Common myeloid progenitor, CD34-positive (primary cell): ENCODE measurements at regions not wholly inside any gene's neighbourhood (a gene's known extent, or its start where the extent isn't known, plus 50 kb on each side); places are given as distances from the start of the nearest gene placed in this dataset.
"Not testable (repeated sequence)": the region's sequence is repeated elsewhere in the genome, so short reads cannot be mapped to it uniquely, and the experiment has no call there.

ENCODE experiments used
- CTCF ChIA-PET: fragments of 350-600 bp; sonication (Branson Sonifier 250); formaldehyde crosslinking; loops from one replicate; lab custom pipeline; 2021; ENCODE audit warnings: antibody characterized with exemption; lab: Charles Lee
- POLR2A ChIA-PET: fragments of 350-600 bp; sonication (Branson Sonifier 250); formaldehyde crosslinking; loops from one replicate; lab custom pipeline; 2021; ENCODE audit warnings: antibody characterized with exemption; lab: Charles Lee
- DNase-seq, 3 donors: peaks; one replicate each; pipeline versions ENCODE4 v3.0.0 to v3.0.0-alpha.2; 2013
- H3K27ac ChIP-seq, 2 experiments: 1 replicate in 1 of 2; 2 replicates in 1 of 2; pipeline ENCODE4 v1.7.0; 2013; ENCODE audit warnings: inconsistent platforms in 2 of 2, low read length in 2 of 2, mild to moderate bottlenecking in 2 of 2, low read depth in 1 of 2, moderate library complexity in 1 of 2; ENCODE audit not compliant: severe bottlenecking in 2 of 2, insufficient read depth in 1 of 2, poor library complexity in 1 of 2
- H3K27me3 ChIP-seq, 5 experiments: replicated peaks in 2 of 5; 1 replicate in 3 of 5; 2 replicates in 2 of 5; pipeline versions ENCODE4 v1.6.1 to v1.7.0; 2013; ENCODE audit warnings: low read length in 4 of 5, mild to moderate bottlenecking in 2 of 5, moderate library complexity in 2 of 5, inconsistent platforms in 1 of 5; ENCODE audit not compliant: insufficient read depth in 5 of 5, control insufficient read depth in 4 of 5
- H3K36me3 ChIP-seq, 4 experiments: 1 replicate in 2 of 4; 2 replicates in 2 of 4; pipeline versions ENCODE4 v1.6.1 to v1.7.0; 2013; ENCODE audit warnings: low read length in 3 of 4, control low read depth in 1 of 4, mild to moderate bottlenecking in 1 of 4; ENCODE audit not compliant: control insufficient read depth in 4 of 4, insufficient read depth in 4 of 4
- H3K4me1 ChIP-seq, 4 experiments: 1 replicate in 3 of 4; 2 replicates in 1 of 4; pipeline versions ENCODE4 v1.6.1 to v1.7.1; 2013; ENCODE audit warnings: low read length in 3 of 4, mild to moderate bottlenecking in 3 of 4, control low read depth in 1 of 4, inconsistent platforms in 1 of 4, moderate library complexity in 1 of 4; ENCODE audit not compliant: control insufficient read depth in 4 of 4, insufficient read depth in 4 of 4; ENCODE audit errors: control extremely low read depth in 1 of 4
- H3K4me3 ChIP-seq, 7 experiments: 1 replicate in 4 of 7; 2 replicates in 3 of 7; pipeline versions ENCODE4 v1.5.1 to v1.7.0; 2013; ENCODE audit warnings: mild to moderate bottlenecking in 7 of 7, low read length in 6 of 7, moderate library complexity in 6 of 7, inconsistent platforms in 2 of 7, low read depth in 2 of 7, control low read depth in 1 of 7; ENCODE audit not compliant: insufficient read depth in 4 of 7, control insufficient read depth in 1 of 7; ENCODE audit errors: extremely low read depth in 1 of 7
- H3K9me3 ChIP-seq, 5 experiments: 1 replicate in 4 of 5; 2 replicates in 1 of 5; pipeline versions ENCODE4 v1.6.1 to v1.7.1; 2013; ENCODE audit warnings: low read length in 4 of 5, mild to moderate bottlenecking in 2 of 5, inconsistent platforms in 1 of 5, low read depth in 1 of 5, moderate library complexity in 1 of 5; ENCODE audit not compliant: control insufficient read depth in 4 of 5, insufficient read depth in 2 of 5; ENCODE audit errors: control extremely low read depth in 1 of 5
- WGBS: methylation state at CpG from one replicate; pipeline ENCODE4 v1.1.5; 2013; ENCODE audit not compliant: insufficient coverage; 5-methylcytosine and 5-hydroxymethylcytosine counted together

GRCh38 chr12:63508543-63508942, 159.8 kb downstream of the DPY19L2 start:
- no peak overlapping the region for H3K27ac ChIP-seq
- no peaks in the 10 kb centered on the region for H3K36me3 ChIP-seq
- no peak for DNase-seq
- H3K4me3 ChIP-seq, result no peak overlapping the region
- WGBS, result 95% methylated on average over 4 of the region's 5 CpGs
- POLR2A ChIA-PET, result no interaction called here
- no peaks in the 10 kb centered on the region for H3K4me1 ChIP-seq
- H3K9me3 ChIP-seq, result peaks cover 0 to 6% (median 4%) of the 10 kb centered on the region in 5 experiments
- H3K27me3 ChIP-seq, result no peaks in the 10 kb centered on the region
- CTCF ChIA-PET, result no interaction called here

- Histone ChIP-seq H3K27ac (no peak overlapping the region), H3K4me1 (peaks cover 0 to 10% (median 1%) of the 10 kb centered on the region in 4 experiments), H3K36me3 (no peaks in the 10 kb centered on the region), H3K4me3 (no peak overlapping the region), H3K9me3 (peaks cover 0 to 6% (median 0%) of the 10 kb centered on the region in 5 experiments), H3K27me3 (no peaks in the 10 kb centered on the region)
- DNase-seq, result no peak
- WGBS, result 100% methylated on average over 3 of the region's 6 CpGs
- ChIA-PET POLR2A (no interaction called here), CTCF (interaction anchor here (1.5 kb wide), 1 partner anchor 9 kb away, joined by 4 read pairs; no protein-coding TSS in a partner anchor)
These were observed 168.7 kb downstream of the DPY19L2 start for GRCh38 chr12:63499567-63499966.

- CTCF ChIA-PET, result no interaction called here
- no peaks in the 10 kb centered on the region for H3K36me3 ChIP-seq
- POLR2A ChIA-PET, result no interaction called here
- no peak overlapping the region for H3K27ac ChIP-seq
- no peaks in the 10 kb centered on the region for H3K27me3 ChIP-seq
- DNase-seq, result no peak
- peaks cover 0 to 11% (median 1%) of the 10 kb centered on the region in 4 experiments for H3K4me1 ChIP-seq
- H3K9me3 ChIP-seq, result peaks cover 0 to 6% (median 0%) of the 10 kb centered on the region in 5 experiments
- H3K4me3 ChIP-seq, result no peak overlapping the region
These were observed 170.1 kb downstream of the DPY19L2 start for GRCh38 chr12:63498239-63498638.

- CTCF ChIA-PET, result interaction anchor here (1.1 kb wide), 1 partner anchor 10 kb away, joined by 3 read pairs; no protein-coding TSS in a partner anchor
These were observed 171.6 kb downstream of the DPY19L2 start for GRCh38 chr12:63496654-63497053.

GRCh38 chr12:63495974-63496373, 172.3 kb downstream of the DPY19L2 start:
- Histone ChIP-seq H3K4me1 (peaks cover 0 to 11% (median 1%) of the 10 kb centered on the region in 4 experiments), H3K27ac (no peak overlapping the region), H3K4me3 (no peak overlapping the region), H3K9me3 (peaks cover 0 to 6% (median 0%) of the 10 kb centered on the region in 5 experiments), H3K36me3 (no peaks in the 10 kb centered on the region), H3K27me3 (no peaks in the 10 kb centered on the region)
- ChIA-PET POLR2A (no interaction called here), CTCF (interaction anchor here (1.1 kb wide), 1 partner anchor 10 kb away, joined by 3 read pairs; no protein-coding TSS in a partner anchor)
- WGBS, result no CpG with 5 or more reads among the region's 1 CpG
- peak in 1 of 3 donors; percentile 2 for DNase-seq

More at GRCh38 chr12:63496654-63497053, 171.6 kb downstream of the DPY19L2 start:
- no CpG with 5 or more reads among the region's 2 CpGs for WGBS
- no peak overlapping the region for H3K4me3 ChIP-seq
- H3K27me3 ChIP-seq, result no peaks in the 10 kb centered on the region
- POLR2A ChIA-PET, result no interaction called here
- peak; percentile 13 to 57 (median 54) for DNase-seq
- H3K27ac ChIP-seq, result no peak overlapping the region
- H3K9me3 ChIP-seq, result peaks cover 0 to 6% (median 0%) of the 10 kb centered on the region in 5 experiments
- no peaks in the 10 kb centered on the region for H3K36me3 ChIP-seq
- H3K4me1 ChIP-seq, result peaks cover 0 to 11% (median 1%) of the 10 kb centered on the region in 4 experiments

- H3K9me3 ChIP-seq, H3K27me3 ChIP-seq, H3K4me3 ChIP-seq, POLR2A ChIA-PET, H3K27ac ChIP-seq, DNase-seq, CTCF ChIA-PET, H3K36me3 ChIP-seq: not testable (repeated sequence)
- WGBS, result 98% methylated on average over 4 of the region's 4 CpGs
- H3K4me1 ChIP-seq, result peaks cover 0 to 11% (median 1%) of the 10 kb centered on the region in 4 experiments
These were observed 174.9 kb downstream of the DPY19L2 start for GRCh38 chr12:63493357-63493756.

- Histone ChIP-seq H3K4me3 (no peak overlapping the region), H3K36me3 (no peaks in the 10 kb centered on the region), H3K9me3 (no peaks in the 10 kb centered on the region), H3K27ac (no peak overlapping the region), H3K27me3 (no peaks in the 10 kb centered on the region), H3K4me1 (no peaks in the 10 kb centered on the region)
- ChIA-PET CTCF (no interaction called here), POLR2A (no interaction called here)
- no peak for DNase-seq
- WGBS, result no CpG with 5 or more reads among the region's 2 CpGs
These were observed 188.1 kb downstream of the DPY19L2 start for GRCh38 chr12:63480186-63480585.
